ENCODE measurements at regions not wholly inside any gene's neighbourhood (a gene's known extent, or its start where the extent isn't known, plus 50 kb on each side); places are given as distances from the start of the nearest gene placed in this dataset.

DNA sequence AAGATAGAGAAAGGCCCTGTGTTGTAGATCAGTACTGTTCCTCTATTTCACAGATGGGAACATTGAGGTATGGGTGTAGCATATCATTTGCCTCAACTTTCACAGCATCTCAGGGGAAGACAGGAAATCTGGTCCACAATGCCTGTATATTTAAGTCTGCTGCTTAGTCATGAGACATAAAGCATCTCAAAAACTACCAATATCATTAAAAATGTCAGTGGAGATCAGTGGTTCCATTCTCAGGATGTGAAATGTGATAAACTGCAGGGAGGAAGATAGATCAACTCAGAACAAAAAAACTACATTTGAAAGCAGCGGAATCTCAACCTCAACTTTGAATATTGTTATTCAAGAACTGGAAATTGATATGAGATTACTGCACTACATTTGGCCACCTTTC, 192.9 kb upstream of the PREP start:
- intact Hi-C loops (cut with micrococcal nuclease; ENCODE audit: unreplicated experiment) = no loop called here
- H3K36me3 ChIP-seq (replicated peaks in 1 of 2; ENCODE audit: control insufficient read depth in 1 of 2, insufficient read depth in 2 of 2, low read length in 2 of 2) = no peaks in the 10 kb centered on the region
- H3K4me2 ChIP-seq (ENCODE audit: low read depth, low read length) = no peak overlapping the region
- 0% methylated on average over 1 of the region's 1 CpG for WGBS (ENCODE audit: low lambda C conversion rate)
- H2AFZ ChIP-seq (ENCODE audit: low read length) = no peak overlapping the region
- H3K4me3 ChIP-seq (replicated peaks in 1 of 3; ENCODE audit: insufficient read depth in 1 of 3, low read depth in 2 of 3, low read length in 3 of 3) = no peak overlapping the region
- H4K20me1 ChIP-seq (ENCODE audit: insufficient read depth, low read length) = no peaks in the 10 kb centered on the region
- peaks cover 0 to 4% of the 10 kb centered on the region in 2 experiments; a peak in 2 of 5 replicates for H3K27me3 ChIP-seq (ENCODE audit: control insufficient read depth in 1 of 2, insufficient read depth in 2 of 2, low read length in 2 of 2)
- no peaks in the 10 kb centered on the region for H3K4me1 ChIP-seq (ENCODE audit: insufficient read depth, low read length)
- ChIA-PET CTCF (ENCODE audit: low intra/inter-chr PET ratio, low total read pairs) (no interaction called here), POLR2A (no interaction called here)
- no peak for ATAC-seq
- in situ Hi-C loops (cut with HindIII; ENCODE audit: extremely low pct_ligation_motif_present, low pct_unique_long_range_greater_than_20kb) = no loop called here
- no peak for TF ChIP-seq SALL1 (CRISPR knock-in tag; IDR thresholded peaks at IDR 0.05)
- TF ChIP-seq RELA (CRISPR knock-in tag; IDR thresholded peaks at IDR 0.05) = no peak
- no peak for TF ChIP-seq ZMYM3 (CRISPR knock-in tag; IDR thresholded peaks at IDR 0.05)
- TF ChIP-seq ZNF768 (CRISPR knock-in tag; IDR thresholded peaks at IDR 0.05) = no peak
- no peak for TF ChIP-seq RNF2 (conservative IDR thresholded peaks at IDR 0.05; ENCODE audit: low read depth)
- TF ChIP-seq ZNF598 (CRISPR knock-in tag; IDR thresholded peaks at IDR 0.05; ENCODE audit: borderline replicate concordance) = no peak
- no peak for TF ChIP-seq ZNF878 (CRISPR knock-in tag; IDR thresholded peaks at IDR 0.05)
- TF ChIP-seq ZNF33A (CRISPR knock-in tag; IDR thresholded peaks at IDR 0.05; ENCODE audit: borderline replicate concordance) = no peak
- TF ChIP-seq CENPT (CRISPR knock-in tag; IDR thresholded peaks at IDR 0.05; ENCODE audit: low read depth) = no peak
- TF ChIP-seq AHR (CRISPR knock-in tag; IDR thresholded peaks at IDR 0.05) = no peak
- TF ChIP-seq SP5 (CRISPR knock-in tag; IDR thresholded peaks at IDR 0.05; ENCODE audit: borderline replicate concordance, low read depth) = no peak
- H3K9me3 ChIP-seq (ENCODE audit: low read length) = no peaks in the 10 kb centered on the region
- no peaks in the 10 kb centered on the region for H3K79me2 ChIP-seq (ENCODE audit: insufficient read depth, low read length)
- BruUV-seq (replicated peaks) = no TSS peak
- no peak for DNase-seq (ENCODE audit: low spot score)
- FAIRE-seq = no peak
- H3K9ac ChIP-seq (ENCODE audit: insufficient read depth, low read depth, low read length) = no peak overlapping the region
- H3K27ac ChIP-seq (ENCODE audit: extremely low read length, insufficient read depth, low read length) = no peak overlapping the region

DNA sequence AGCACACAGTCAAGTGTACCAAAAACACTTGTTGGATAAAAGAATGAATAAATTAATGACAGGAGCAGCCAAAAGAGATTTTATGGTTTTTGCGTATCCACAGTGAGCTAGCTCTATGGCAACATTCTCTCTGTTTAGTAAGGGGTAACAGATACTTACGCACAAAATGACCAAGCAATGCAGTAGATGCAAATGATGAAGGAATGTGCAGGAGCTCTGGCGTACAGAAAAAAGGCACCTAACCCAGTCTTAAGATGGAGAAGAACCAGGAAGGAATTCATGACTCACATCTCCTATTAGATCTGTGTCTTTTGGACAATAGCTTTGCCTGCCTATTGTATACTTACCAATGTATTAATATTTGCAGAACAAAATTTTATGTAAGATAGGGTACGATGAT, 191.9 kb upstream of the PREP start:
- WGBS (ENCODE audit: low lambda C conversion rate) = 22% methylated on average over 4 of the region's 4 CpGs
- H4K20me1 ChIP-seq (ENCODE audit: insufficient read depth, low read length) = no peaks in the 10 kb centered on the region
- in situ Hi-C loops (cut with HindIII; ENCODE audit: extremely low pct_ligation_motif_present, low pct_unique_long_range_greater_than_20kb) = no loop called here
- no peak for ATAC-seq
- no peak overlapping the region for H3K9ac ChIP-seq (ENCODE audit: insufficient read depth, low read depth, low read length)
- H2AFZ ChIP-seq (ENCODE audit: low read length) = no peak overlapping the region
- no peak overlapping the region for H3K4me3 ChIP-seq (replicated peaks in 1 of 3; ENCODE audit: insufficient read depth in 1 of 3, low read depth in 2 of 3, low read length in 3 of 3)
- no peaks in the 10 kb centered on the region for H3K9me3 ChIP-seq (ENCODE audit: low read length)
- H3K4me1 ChIP-seq (ENCODE audit: insufficient read depth, low read length) = no peaks in the 10 kb centered on the region
- peaks cover 0 to 4% of the 10 kb centered on the region in 2 experiments; a peak in 2 of 5 replicates for H3K27me3 ChIP-seq (ENCODE audit: control insufficient read depth in 1 of 2, insufficient read depth in 2 of 2, low read length in 2 of 2)
- no peak for FAIRE-seq
- ChIA-PET CTCF (ENCODE audit: low intra/inter-chr PET ratio, low total read pairs) (no interaction called here), POLR2A (no interaction called here)
- no peak overlapping the region for H3K27ac ChIP-seq (ENCODE audit: extremely low read length, insufficient read depth, low read length)
- no peaks in the 10 kb centered on the region for H3K36me3 ChIP-seq (replicated peaks in 1 of 2; ENCODE audit: control insufficient read depth in 1 of 2, insufficient read depth in 2 of 2, low read length in 2 of 2)
- DNase-seq (ENCODE audit: low spot score) = no peak
- H3K79me2 ChIP-seq (ENCODE audit: insufficient read depth, low read length) = no peaks in the 10 kb centered on the region
- no peak overlapping the region for H3K4me2 ChIP-seq (ENCODE audit: low read depth, low read length)
- BruUV-seq (replicated peaks) = no TSS peak
- intact Hi-C loops (cut with micrococcal nuclease; ENCODE audit: unreplicated experiment) = no loop called here
- no peak for TF ChIP-seq ETS1 (CRISPR knock-in tag; IDR thresholded peaks at IDR 0.05)
- TF ChIP-seq NFATC3 (CRISPR knock-in tag; IDR thresholded peaks at IDR 0.05) = no peak
- no peak for TF ChIP-seq KLF15 (CRISPR knock-in tag; IDR thresholded peaks at IDR 0.05; ENCODE audit: borderline replicate concordance)
- no peak for TF ChIP-seq YY1 (IDR thresholded peaks at IDR 0.05; ENCODE audit: insufficient read depth, insufficient replicate concordance, low read depth, low read length)
- TF ChIP-seq ZSCAN30 (CRISPR knock-in tag; IDR thresholded peaks at IDR 0.05) = no peak
- TF ChIP-seq USF2 (IDR thresholded peaks at IDR 0.05; ENCODE audit: low read depth, low read length) = no peak
- no peak for TF ChIP-seq USF2 (CRISPR knock-in tag; IDR thresholded peaks at IDR 0.05; ENCODE audit: borderline replicate concordance)
- TF ChIP-seq ZNF292 (CRISPR knock-in tag; IDR thresholded peaks at IDR 0.05; ENCODE audit: borderline replicate concordance, low read depth) = no peak
- no peak for TF ChIP-seq TOPORS (CRISPR knock-in tag; IDR thresholded peaks at IDR 0.05)
